ENCODE measurements at regions not wholly inside any gene's neighbourhood (a gene's known extent, or its start where the extent isn't known, plus 50 kb on each side); places are given as distances from the start of the nearest gene placed in this dataset.
A peak's percentile ranks its signal among the peaks of the same experiment; 100 is the strongest.

DNA sequence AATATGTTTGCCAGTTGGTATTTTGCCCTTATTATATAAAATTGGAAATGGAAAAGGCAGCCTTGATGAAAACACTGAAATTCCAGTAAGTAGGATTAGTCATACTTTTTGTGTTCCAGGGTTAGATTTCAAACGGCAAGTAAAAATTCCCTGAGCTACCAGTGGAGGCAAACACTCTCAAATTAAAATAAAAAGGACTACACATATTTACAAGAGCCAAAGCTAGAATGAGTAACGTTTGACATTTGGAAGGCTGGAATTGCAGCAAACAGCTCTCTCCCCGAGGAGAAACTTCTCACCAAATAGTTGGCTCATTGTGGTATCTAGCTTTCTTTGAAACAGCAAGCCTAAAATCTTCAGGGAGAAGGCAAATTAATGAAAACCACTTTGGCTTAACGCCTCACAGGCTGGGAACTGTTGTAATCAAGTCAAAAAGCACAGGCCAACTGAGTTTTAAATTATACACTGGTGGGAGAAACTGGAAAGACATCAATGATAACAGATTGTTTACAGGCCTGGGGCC is 288.4 kb downstream of the SNX13 start:
- TF ChIP-seq, protein P1, sequence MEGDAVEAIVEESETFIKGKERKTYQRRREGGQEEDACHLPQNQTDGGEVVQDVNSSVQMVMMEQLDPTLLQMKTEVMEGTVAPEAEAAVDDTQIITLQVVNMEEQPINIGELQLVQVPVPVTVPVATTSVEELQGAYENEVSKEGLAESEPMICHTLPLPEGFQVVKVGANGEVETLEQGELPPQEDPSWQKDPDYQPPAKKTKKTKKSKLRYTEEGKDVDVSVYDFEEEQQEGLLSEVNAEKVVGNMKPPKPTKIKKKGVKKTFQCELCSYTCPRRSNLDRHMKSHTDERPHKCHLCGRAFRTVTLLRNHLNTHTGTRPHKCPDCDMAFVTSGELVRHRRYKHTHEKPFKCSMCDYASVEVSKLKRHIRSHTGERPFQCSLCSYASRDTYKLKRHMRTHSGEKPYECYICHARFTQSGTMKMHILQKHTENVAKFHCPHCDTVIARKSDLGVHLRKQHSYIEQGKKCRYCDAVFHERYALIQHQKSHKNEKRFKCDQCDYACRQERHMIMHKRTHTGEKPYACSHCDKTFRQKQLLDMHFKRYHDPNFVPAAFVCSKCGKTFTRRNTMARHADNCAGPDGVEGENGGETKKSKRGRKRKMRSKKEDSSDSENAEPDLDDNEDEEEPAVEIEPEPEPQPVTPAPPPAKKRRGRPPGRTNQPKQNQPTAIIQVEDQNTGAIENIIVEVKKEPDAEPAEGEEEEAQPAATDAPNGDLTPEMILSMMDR (IDR thresholded peaks at IDR 0.05 in 4 of 5, conservative IDR thresholded peaks at IDR 0.05 in 1 of 5), result peak in 1 of 5 experiments; percentile 19
- no peak for TF ChIP-seq POLR2A (IDR thresholded peaks at IDR 0.05)
